DMS53 treated with DMSO at 0.1 percent for 48 hours (cell line): ENCODE measurements at regions not wholly inside any gene's neighbourhood (a gene's known extent, or its start where the extent isn't known, plus 50 kb on each side); places are given as distances from the start of the nearest gene placed in this dataset.

Experiments
- DNase-seq: peaks from one replicate; lab custom pipeline; 2025; ENCODE audit not compliant: unreplicated experiment; lab: John Stamatoyannopoulos, UW

GRCh38 chr7:118563311-118563710 lies 338.8 kb downstream of the ANKRD7 start:
- DNase-seq: no peak

- DNase-seq: no peak
These were observed 348.1 kb downstream of the ANKRD7 start for GRCh38 chr7:118572604-118573003.

- no peak for DNase-seq
These were observed 348.6 kb downstream of the ANKRD7 start for GRCh38 chr7:118573085-118573484.

- DNase-seq: no peak
These were observed 351.0 kb downstream of the ANKRD7 start for GRCh38 chr7:118575393-118575948.

- DNase-seq: no peak
These were observed 356.4 kb downstream of the ANKRD7 start for GRCh38 chr7:118580743-118581382.

GRCh38 chr7:118583641-118584040 lies 359.1 kb downstream of the ANKRD7 start:
- no peak for DNase-seq

GRCh38 chr7:118586248-118586647 lies 361.7 kb downstream of the ANKRD7 start:
- no peak for DNase-seq

- no peak for DNase-seq
These were observed 365.6 kb downstream of the ANKRD7 start for GRCh38 chr7:118590107-118590506.

- DNase-seq: no peak
These were observed 377.6 kb downstream of the ANKRD7 start for GRCh38 chr7:118602090-118602489.

- DNase-seq: no peak
These were observed 382.1 kb downstream of the ANKRD7 start for GRCh38 chr7:118606602-118607001.

- no peak for DNase-seq
These were observed 384.7 kb downstream of the ANKRD7 start for GRCh38 chr7:118609207-118609606.

- no peak for DNase-seq
These were observed 391.2 kb downstream of the ANKRD7 start for GRCh38 chr7:118615681-118616080.

- DNase-seq: no peak
These were observed 397.4 kb downstream of the ANKRD7 start for GRCh38 chr7:118621810-118622360.

GRCh38 chr7:118626739-118627138 lies 402.2 kb downstream of the ANKRD7 start:
- no peak for DNase-seq

GRCh38 chr7:118627467-118627866 lies 403.0 kb downstream of the ANKRD7 start:
- DNase-seq: no peak

GRCh38 chr7:118629898-118630438 lies 405.5 kb downstream of the ANKRD7 start:
- no peak for DNase-seq

GRCh38 chr7:118642396-118642795 lies 417.9 kb downstream of the ANKRD7 start:
- no peak for DNase-seq

GRCh38 chr7:118644346-118644745 lies 419.8 kb downstream of the ANKRD7 start:
- no peak for DNase-seq

- DNase-seq: no peak
These were observed 423.5 kb downstream of the ANKRD7 start for GRCh38 chr7:118648002-118648401.

- no peak for DNase-seq
These were observed 433.0 kb downstream of the ANKRD7 start for GRCh38 chr7:118657391-118658005.

GRCh38 chr7:118662266-118662665 lies 437.8 kb downstream of the ANKRD7 start:
- no peak for DNase-seq

GRCh38 chr7:118664498-118664897 lies 440.0 kb downstream of the ANKRD7 start:
- DNase-seq: no peak
